Keratinocyte (primary cell): ENCODE measurements at regions not wholly inside any gene's neighbourhood (a gene's known extent, or its start where the extent isn't known, plus 50 kb on each side); places are given as distances from the start of the nearest gene placed in this dataset.

ENCODE experiments used
- DNase-seq: peaks from one replicate; pipeline ENCODE4 v3.0.0-alpha.2; 2011; ENCODE audit warnings: low read depth, missing footprints, low spot score
- FAIRE-seq: peaks from 2 replicates; lab custom pipeline; 2011; peaks lifted over from hg19 to GRCh38; lab: Jason Lieb, UNC
- H2AFZ ChIP-seq: 2 replicates; pipeline ENCODE4 v1.6.0; 2012; ENCODE audit warnings: low read length, control low read depth, inconsistent platforms; ENCODE audit not compliant: control insufficient read depth
- H3K27ac ChIP-seq: 2 replicates; pipeline ENCODE4 v1.5.1; 2011; ENCODE audit warnings: low read length; ENCODE audit not compliant: control insufficient read depth, insufficient read depth
- H3K27me3 ChIP-seq: 3 replicates; pipeline ENCODE4 v1.6.0; 2011; ENCODE audit warnings: low read length; ENCODE audit not compliant: control insufficient read depth, insufficient read depth; ENCODE audit errors: extremely low read depth
- H3K36me3 ChIP-seq, 2 experiments: 2 replicates in 1 of 2; 3 replicates in 1 of 2; pipeline ENCODE4 v1.5.1; 2011; ENCODE audit warnings: low read length in 2 of 2, mild to moderate bottlenecking in 1 of 2; ENCODE audit not compliant: control insufficient read depth in 2 of 2, insufficient read depth in 2 of 2; ENCODE audit errors: extremely low read depth in 1 of 2
- H3K4me1 ChIP-seq: 3 replicates; pipeline ENCODE4 v1.5.1; 2011; ENCODE audit warnings: low read length; ENCODE audit not compliant: control insufficient read depth, insufficient read depth; ENCODE audit errors: extremely low read depth
- H3K4me2 ChIP-seq: 3 replicates; pipeline ENCODE4 v1.6.0; 2011; ENCODE audit warnings: low read depth, low read length; ENCODE audit not compliant: control insufficient read depth, insufficient read depth; ENCODE audit errors: extremely low read depth
- H3K4me3 ChIP-seq, 3 experiments: fragments of 200-600 bp in 1 of 3; sonication (generic) in 1 of 3; 2 replicates in 2 of 3; 3 replicates in 1 of 3; pipeline ENCODE4 v1.5.1; 2011 to 2016; ENCODE audit warnings: low read length in 3 of 3, mild to moderate bottlenecking in 3 of 3, control low read depth in 2 of 3, inconsistent platforms in 1 of 3, low read depth in 1 of 3, mixed read lengths in 1 of 3, mixed run types in 1 of 3, moderate library complexity in 1 of 3; ENCODE audit not compliant: control insufficient read depth in 2 of 3, insufficient read depth in 2 of 3; ENCODE audit errors: extremely low read depth in 1 of 3
- H3K79me2 ChIP-seq: 2 replicates; pipeline ENCODE4 v1.6.0; 2012; ENCODE audit warnings: low read length; ENCODE audit not compliant: control insufficient read depth, insufficient read depth
- H3K9ac ChIP-seq: 3 replicates; pipeline ENCODE4 v1.6.0; 2011; ENCODE audit warnings: low read length; ENCODE audit not compliant: control insufficient read depth, insufficient read depth; ENCODE audit errors: extremely low read depth
- H3K9me1 ChIP-seq: 3 replicates; pipeline ENCODE4 v1.6.0; 2011; ENCODE audit warnings: low read length; ENCODE audit not compliant: control insufficient read depth, insufficient read depth; ENCODE audit errors: extremely low read depth
- H3K9me3 ChIP-seq: 2 replicates; pipeline ENCODE4 v1.5.1; 2012; ENCODE audit warnings: low read depth, low read length; ENCODE audit not compliant: control insufficient read depth
- H4K20me1 ChIP-seq: 3 replicates; pipeline ENCODE4 v1.6.0; 2011; ENCODE audit warnings: low read length; ENCODE audit not compliant: control insufficient read depth, insufficient read depth; ENCODE audit errors: extremely low read depth
- EZH2 ChIP-seq: IDR thresholded peaks from one replicate; pipeline ENCODE4 v1.6.1; 2012; ENCODE audit warnings: inconsistent platforms, mild to moderate bottlenecking, low read length, moderate library complexity
- dilution Hi-C: fragments of 300-500 bp; cut with MboI; formaldehyde crosslinking; loops from one replicate; pipeline ENCODE4 v1.7.0; 2020; ENCODE audit warnings: low sequenced_read_pairs; ENCODE audit not compliant: extremely low pct_ligation_motif_present
- TF ChIP-seq, protein P1 (sequence below), 3 experiments: IDR thresholded peaks in 1 of 3; conservative IDR thresholded peaks in 1 of 3; optimal IDR thresholded peaks in 1 of 3; 2 replicates in 2 of 3; 3 replicates in 1 of 3; pipeline versions ENCODE3 to v1.5.1; 2011; ENCODE audit warnings: low read length in 3 of 3, mild to moderate bottlenecking in 3 of 3, moderate library complexity in 2 of 3, control low read depth in 1 of 3, inconsistent platforms in 1 of 3; ENCODE audit not compliant: insufficient read depth in 2 of 3; ENCODE audit errors: extremely low read depth in 1 of 3

DNA sequence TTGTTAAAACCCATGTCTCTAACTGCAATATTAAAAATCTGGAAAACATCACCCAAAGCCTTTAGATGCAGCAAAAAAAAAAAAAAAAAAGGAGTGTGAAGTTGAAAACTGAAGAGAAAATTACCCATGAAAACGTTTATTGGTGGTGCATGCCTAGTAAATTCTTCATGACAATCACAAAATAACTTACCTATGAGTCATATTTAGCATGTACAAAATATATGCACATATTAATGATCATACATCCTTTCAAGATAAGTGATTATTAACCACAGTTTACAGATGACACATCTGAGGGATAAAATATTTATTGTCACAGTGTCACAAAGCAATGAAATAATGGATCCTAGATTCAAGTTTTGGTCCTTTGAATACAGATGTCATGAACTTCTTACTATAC lies 505.2 kb upstream of the NR5A2 start:
- Histone ChIP-seq H3K9ac (no peak overlapping the region), H3K79me2 (no peaks in the 10 kb centered on the region), H3K27me3 (no peaks in the 10 kb centered on the region), H3K4me1 (no peaks in the 10 kb centered on the region), H4K20me1 (no peaks in the 10 kb centered on the region), H3K27ac (no peak overlapping the region), H3K4me3 (no peak overlapping the region), H3K9me3 (no peaks in the 10 kb centered on the region), H3K4me2 (no peak overlapping the region), H2AFZ (no peak overlapping the region), H3K9me1 (no peaks in the 10 kb centered on the region), H3K36me3 (no peaks in the 10 kb centered on the region)
- no peak for TF ChIP-seq EZH2
- TF ChIP-seq, protein P1, sequence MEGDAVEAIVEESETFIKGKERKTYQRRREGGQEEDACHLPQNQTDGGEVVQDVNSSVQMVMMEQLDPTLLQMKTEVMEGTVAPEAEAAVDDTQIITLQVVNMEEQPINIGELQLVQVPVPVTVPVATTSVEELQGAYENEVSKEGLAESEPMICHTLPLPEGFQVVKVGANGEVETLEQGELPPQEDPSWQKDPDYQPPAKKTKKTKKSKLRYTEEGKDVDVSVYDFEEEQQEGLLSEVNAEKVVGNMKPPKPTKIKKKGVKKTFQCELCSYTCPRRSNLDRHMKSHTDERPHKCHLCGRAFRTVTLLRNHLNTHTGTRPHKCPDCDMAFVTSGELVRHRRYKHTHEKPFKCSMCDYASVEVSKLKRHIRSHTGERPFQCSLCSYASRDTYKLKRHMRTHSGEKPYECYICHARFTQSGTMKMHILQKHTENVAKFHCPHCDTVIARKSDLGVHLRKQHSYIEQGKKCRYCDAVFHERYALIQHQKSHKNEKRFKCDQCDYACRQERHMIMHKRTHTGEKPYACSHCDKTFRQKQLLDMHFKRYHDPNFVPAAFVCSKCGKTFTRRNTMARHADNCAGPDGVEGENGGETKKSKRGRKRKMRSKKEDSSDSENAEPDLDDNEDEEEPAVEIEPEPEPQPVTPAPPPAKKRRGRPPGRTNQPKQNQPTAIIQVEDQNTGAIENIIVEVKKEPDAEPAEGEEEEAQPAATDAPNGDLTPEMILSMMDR (optimal IDR thresholded peaks at IDR 0.05 in 1 of 3, IDR thresholded peaks at IDR 0.05 in 1 of 3, conservative IDR thresholded peaks at IDR 0.05 in 1 of 3; ENCODE audit: extremely low read depth in 1 of 3, insufficient read depth in 2 of 3, low read length in 3 of 3), result no peak
- DNase-seq (no peak), FAIRE-seq (no peak)
- dilution Hi-C loops, result no loop called here

DNA sequence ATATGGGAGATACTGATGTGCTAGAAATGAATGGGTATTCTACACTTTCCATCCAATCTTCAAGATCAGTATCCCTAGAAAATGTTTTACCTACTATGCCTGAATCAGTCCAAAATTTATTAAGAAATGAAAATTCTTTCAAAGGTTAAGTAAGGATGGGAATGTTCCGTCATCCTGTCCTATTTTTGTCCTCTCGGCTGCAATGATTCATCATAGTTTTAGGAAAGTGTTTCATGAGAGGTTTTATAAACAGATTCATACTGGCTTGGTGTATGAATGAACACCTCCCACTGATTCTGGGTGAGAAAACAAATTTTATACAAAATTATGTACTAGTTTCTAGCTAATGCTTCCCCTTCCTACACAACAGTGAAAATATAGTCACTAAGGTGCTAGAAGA lies 504.6 kb upstream of the NR5A2 start:
- Histone ChIP-seq H3K9me1 (no peaks in the 10 kb centered on the region), H3K4me1 (no peaks in the 10 kb centered on the region), H3K79me2 (no peaks in the 10 kb centered on the region), H3K27me3 (no peaks in the 10 kb centered on the region), H3K4me3 (no peak overlapping the region), H3K9ac (no peak overlapping the region), H3K9me3 (no peaks in the 10 kb centered on the region), H4K20me1 (no peaks in the 10 kb centered on the region), H3K36me3 (no peaks in the 10 kb centered on the region), H3K27ac (no peak overlapping the region), H2AFZ (no peak overlapping the region), H3K4me2 (no peak overlapping the region)
- DNase-seq (no peak), FAIRE-seq (no peak)
- TF ChIP-seq, protein P1 (optimal IDR thresholded peaks at IDR 0.05 in 1 of 3, IDR thresholded peaks at IDR 0.05 in 1 of 3, conservative IDR thresholded peaks at IDR 0.05 in 1 of 3; ENCODE audit: extremely low read depth in 1 of 3, insufficient read depth in 2 of 3, low read length in 3 of 3), result no peak
- TF ChIP-seq EZH2, result no peak
- dilution Hi-C loops, result no loop called here
